Neuronal stem cell (in vitro differentiated cells): ENCODE measurements at regions not wholly inside any gene's neighbourhood (a gene's known extent, or its start where the extent isn't known, plus 50 kb on each side); places are given as distances from the start of the nearest gene placed in this dataset.

ENCODE experiments used
- DNase-seq: peaks from one replicate; pipeline ENCODE4 v3.0.0-alpha.2; 2013; ENCODE audit warnings: low spot score
- H2AFZ ChIP-seq: one replicate; pipeline ENCODE4 v1.6.1; 2013; ENCODE audit warnings: mild to moderate bottlenecking, low read length, inconsistent platforms
- H2AK5ac ChIP-seq: 2 replicates; pipeline ENCODE4 v1.6.1; 2013; ENCODE audit warnings: low read depth, mild to moderate bottlenecking, inconsistent platforms, low read length, moderate library complexity, mixed read lengths
- H2BK120ac ChIP-seq: 2 replicates; pipeline ENCODE4 v1.6.1; 2013; ENCODE audit warnings: low read depth, mild to moderate bottlenecking, inconsistent platforms, low read length, moderate library complexity, mixed read lengths
- H2BK12ac ChIP-seq: one replicate; pipeline ENCODE4 v1.6.1; 2013; ENCODE audit warnings: low read length, inconsistent platforms
- H2BK15ac ChIP-seq: 2 replicates; pipeline ENCODE4 v1.6.1; 2013; ENCODE audit warnings: mild to moderate bottlenecking, low read length, inconsistent platforms, mixed read lengths
- H2BK5ac ChIP-seq: one replicate; pipeline ENCODE4 v1.6.1; 2013; ENCODE audit warnings: inconsistent platforms, mild to moderate bottlenecking, low read length, moderate library complexity
- H3K14ac ChIP-seq: one replicate; pipeline ENCODE4 v1.6.1; 2013; ENCODE audit warnings: low read length, inconsistent platforms
- H3K18ac ChIP-seq: 2 replicates; pipeline ENCODE4 v1.6.1; 2013; ENCODE audit warnings: low read length, inconsistent platforms
- H3K23ac ChIP-seq: 2 replicates; pipeline ENCODE4 v1.6.1; 2013; ENCODE audit warnings: low read depth, mild to moderate bottlenecking, mixed read lengths, low read length, inconsistent platforms; ENCODE audit not compliant: poor library complexity
- H3K27ac ChIP-seq: replicated peaks from 3 replicates; pipeline ENCODE4 v1.5.1; 2013; ENCODE audit warnings: low read length, inconsistent platforms
- H3K27me3 ChIP-seq, 3 experiments: 2 replicates each; pipeline ENCODE4 v1.6.1; 2013; ENCODE audit warnings: low read length in 3 of 3, mild to moderate bottlenecking in 2 of 3, inconsistent platforms in 1 of 3, low read depth in 1 of 3, mixed read lengths in 1 of 3, moderate library complexity in 1 of 3; ENCODE audit not compliant: control insufficient read depth in 3 of 3, insufficient read depth in 3 of 3
- H3K36me3 ChIP-seq, 2 donors: replicated peaks in 1 of 2; 2 replicates each; pipeline ENCODE4 v1.6.1; 2013; ENCODE audit warnings: low read length in 2 of 2; ENCODE audit not compliant: control insufficient read depth in 2 of 2, insufficient read depth in 2 of 2
- H3K4ac ChIP-seq: 2 replicates; pipeline ENCODE4 v1.6.1; 2013; ENCODE audit warnings: inconsistent platforms, mild to moderate bottlenecking, low read length, moderate library complexity
- H3K4me1 ChIP-seq, 2 donors: 1 replicate in 1 of 2; 2 replicates in 1 of 2; pipeline ENCODE4 v1.6.1; 2013; ENCODE audit warnings: low read length in 2 of 2, low read depth in 1 of 2; ENCODE audit not compliant: control insufficient read depth in 2 of 2, insufficient read depth in 1 of 2
- H3K4me2 ChIP-seq: one replicate; pipeline ENCODE4 v1.6.1; 2013; ENCODE audit warnings: mild to moderate bottlenecking, low read length, inconsistent platforms; ENCODE audit not compliant: insufficient read depth, poor library complexity, severe bottlenecking
- H3K4me3 ChIP-seq, 2 donors: 2 replicates each; pipeline ENCODE4 v1.5.1; 2013; ENCODE audit warnings: low read length in 2 of 2, mild to moderate bottlenecking in 2 of 2, inconsistent platforms in 1 of 2, moderate library complexity in 1 of 2
- H3K79me1 ChIP-seq: one replicate; pipeline ENCODE4 v1.6.1; 2013; ENCODE audit warnings: low read depth, mild to moderate bottlenecking, inconsistent platforms, low read length, moderate library complexity
- H3K9ac ChIP-seq: one replicate; pipeline ENCODE4 v1.6.1; 2013; ENCODE audit warnings: mild to moderate bottlenecking, low read depth, low read length, inconsistent platforms; ENCODE audit not compliant: poor library complexity
- H3K9me3 ChIP-seq, 2 donors: replicated peaks in 1 of 2; 2 replicates each; pipeline versions ENCODE3 to v1.6.1; 2013; ENCODE audit warnings: low read length in 2 of 2, mild to moderate bottlenecking in 2 of 2, inconsistent platforms in 1 of 2, low read depth in 1 of 2, mixed read lengths in 1 of 2, moderate library complexity in 1 of 2; ENCODE audit not compliant: control insufficient read depth in 2 of 2, insufficient read depth in 1 of 2
- H4K8ac ChIP-seq: one replicate; pipeline ENCODE4 v1.6.1; 2013; ENCODE audit warnings: low read depth, mild to moderate bottlenecking, inconsistent platforms, low read length, moderate library complexity
- H4K91ac ChIP-seq: one replicate; pipeline ENCODE4 v1.6.1; 2013; ENCODE audit warnings: low read length, low read depth, mild to moderate bottlenecking, inconsistent platforms; ENCODE audit not compliant: poor library complexity
- WGBS, 2 donors: extraction: QIAGEN DNeasy Blood & Tissue Kit; methylation state at CpG; one replicate each; pipeline ENCODE4 v1.1.7; 2013; ENCODE audit warnings: missing lambda C conversion rate in 2 of 2, mixed read lengths in 1 of 2; ENCODE audit not compliant: insufficient read length in 2 of 2, insufficient replicate concordance in 1 of 2; ENCODE audit errors: extremely low coverage in 2 of 2; 5-methylcytosine and 5-hydroxymethylcytosine counted together

- Histone ChIP-seq H3K4me3 (no peak overlapping the region), H3K4me1 (peaks cover 1 to 2% of the 10 kb centered on the region in 2 donors), H2AK5ac (no peak overlapping the region)
Measured at GRCh38 chr21:35233756-35234155, 184.7 kb upstream of the RUNX1 start.

GRCh38 chr21:35232545-35233176, 183.6 kb upstream of the RUNX1 start:
- Histone ChIP-seq H3K14ac (no peak overlapping the region), H3K18ac (no peak overlapping the region), H3K4me2 (no peak overlapping the region), H2BK120ac (no peak overlapping the region), H2BK5ac (no peak overlapping the region), H3K4me1 (peaks cover 2 to 4% of the 10 kb centered on the region in 2 donors), H3K4ac (no peak overlapping the region), H4K91ac (no peak overlapping the region), H2BK12ac (no peak overlapping the region), H3K27ac (no peak overlapping the region), H2AFZ (no peak overlapping the region), H3K27me3 (no peaks in the 10 kb centered on the region), H3K23ac (no peak overlapping the region), H3K79me1 (no peaks in the 10 kb centered on the region), H4K8ac (no peak overlapping the region), H2BK15ac (no peak overlapping the region), H3K36me3 (no peaks in the 10 kb centered on the region), H2AK5ac (no peak overlapping the region), H3K4me3 (no peak overlapping the region), H3K9ac (no peak overlapping the region), H3K9me3 (no peaks in the 10 kb centered on the region)
- no CpG with 5 or more reads among the region's 11 CpGs for WGBS, 2 donors
- DNase-seq, result no peak

More at GRCh38 chr21:35233756-35234155, 184.7 kb upstream of the RUNX1 start:
- Histone ChIP-seq H2AFZ (no peak overlapping the region), H3K79me1 (no peaks in the 10 kb centered on the region), H3K27ac (no peak overlapping the region), H2BK5ac (no peak overlapping the region), H3K18ac (no peak overlapping the region), H3K9me3 (no peaks in the 10 kb centered on the region), H2BK12ac (no peak overlapping the region), H2BK120ac (no peak overlapping the region), H4K91ac (no peak overlapping the region), H2BK15ac (no peak overlapping the region), H4K8ac (no peak overlapping the region), H3K9ac (no peak overlapping the region), H3K36me3 (no peaks in the 10 kb centered on the region), H3K14ac (no peak overlapping the region), H3K4ac (no peak overlapping the region), H3K27me3 (no peaks in the 10 kb centered on the region), H3K4me2 (no peak overlapping the region), H3K23ac (no peak overlapping the region)
- whole genome bisulfite sequencing, 2 donors, result no CpG with 5 or more reads among the region's 3 CpGs
- no peak for DNase-seq

- DNase-seq, result no peak
- H2BK120ac ChIP-seq, result no peak overlapping the region
- no peak overlapping the region for H2AK5ac ChIP-seq
- no peak overlapping the region for H4K8ac ChIP-seq
- no peaks in the 10 kb centered on the region for H3K27me3 ChIP-seq
- H3K4ac ChIP-seq, result no peak overlapping the region
- H2BK15ac ChIP-seq, result no peak overlapping the region
- no peak overlapping the region for H3K9ac ChIP-seq
- no peak overlapping the region for H3K14ac ChIP-seq
- H3K9me3 ChIP-seq, result no peaks in the 10 kb centered on the region
- H3K4me1 ChIP-seq, result peaks cover 2 to 16% of the 10 kb centered on the region in 2 donors
- no CpG with 5 or more reads among the region's 2 CpGs for WGBS, 2 donors
- no peak overlapping the region for H4K91ac ChIP-seq
- no peak overlapping the region for H3K18ac ChIP-seq
- H3K79me1 ChIP-seq, result no peaks in the 10 kb centered on the region
- no peak overlapping the region for H3K4me2 ChIP-seq
- H2BK12ac ChIP-seq, result no peak overlapping the region
- no peak overlapping the region for H3K4me3 ChIP-seq
- H3K27ac ChIP-seq, result no peak overlapping the region
- H3K23ac ChIP-seq, result no peak overlapping the region
- no peaks in the 10 kb centered on the region for H3K36me3 ChIP-seq
- H2AFZ ChIP-seq, result no peak overlapping the region
- no peak overlapping the region for H2BK5ac ChIP-seq
Measured at GRCh38 chr21:35231090-35231489, 182.0 kb upstream of the RUNX1 start.

- Histone ChIP-seq H3K4me3 (no peak overlapping the region), H3K23ac (no peak overlapping the region), H2BK12ac (no peak overlapping the region), H2AK5ac (no peak overlapping the region), H3K36me3 (no peaks in the 10 kb centered on the region), H3K4me2 (no peak overlapping the region), H3K27ac (no peak overlapping the region), H3K9ac (no peak overlapping the region), H4K91ac (no peak overlapping the region), H3K18ac (no peak overlapping the region), H3K27me3 (no peaks in the 10 kb centered on the region), H3K4me1 (peaks cover 2 to 18% of the 10 kb centered on the region in 2 donors), H3K14ac (no peak overlapping the region), H3K4ac (no peak overlapping the region), H2BK15ac (no peak overlapping the region), H2BK120ac (no peak overlapping the region), H4K8ac (no peak overlapping the region), H2AFZ (no peak overlapping the region), H2BK5ac (no peak overlapping the region), H3K79me1 (no peaks in the 10 kb centered on the region), H3K9me3 (no peaks in the 10 kb centered on the region)
- no peak for DNase-seq
- no CpG with 5 or more reads among the region's 3 CpGs for WGBS, 2 donors
Measured at GRCh38 chr21:35229290-35229689, 180.2 kb upstream of the RUNX1 start.
